MM.1S (cell line): ENCODE measurements at regions not wholly inside any gene's neighbourhood (a gene's known extent, or its start where the extent isn't known, plus 50 kb on each side); places are given as distances from the start of the nearest gene placed in this dataset.

Experiments used
- DNase-seq: peaks from one replicate; pipeline ENCODE4 v3.0.0-alpha.2; 2015
- H2AFZ ChIP-seq: fragments of 300-600 bp; sonication (generic); 2 replicates; pipeline ENCODE4 v1.6.0; 2016; ENCODE audit warnings: antibody characterized with exemption, low read length
- H3F3A ChIP-seq: fragments of 300-600 bp; sonication (generic); 2 replicates; pipeline ENCODE4 v1.6.1; 2016; ENCODE audit warnings: mild to moderate bottlenecking, antibody characterized with exemption, low read length, moderate library complexity, mixed read lengths; ENCODE audit not compliant: insufficient read depth
- H3K27ac ChIP-seq: fragments of 300-600 bp; sonication (generic); 2 replicates; pipeline ENCODE4 v1.5.1; 2016; ENCODE audit warnings: mild to moderate bottlenecking, low read length
- H3K27me3 ChIP-seq: fragments of 300-600 bp; sonication (generic); replicated peaks from 2 replicates; pipeline ENCODE4 v1.6.0; 2016; ENCODE audit warnings: low read length; ENCODE audit not compliant: insufficient read depth
- H3K36me3 ChIP-seq: fragments of 300-600 bp; sonication (generic); replicated peaks from 2 replicates; pipeline ENCODE4 v1.6.1; 2016; ENCODE audit warnings: mild to moderate bottlenecking, low read length, mixed read lengths; ENCODE audit not compliant: insufficient read depth
- H3K4me1 ChIP-seq: fragments of 300-600 bp; sonication (generic); 2 replicates; pipeline ENCODE4 v1.6.1; 2016; ENCODE audit warnings: low read length, mixed read lengths
- H3K4me2 ChIP-seq: fragments of 300-600 bp; sonication (generic); 2 replicates; pipeline ENCODE4 v1.6.0; 2016; ENCODE audit warnings: low read depth, low read length
- H3K4me3 ChIP-seq: fragments of 300-600 bp; sonication (generic); 2 replicates; pipeline ENCODE4 v1.5.1; 2016; ENCODE audit warnings: low read length, mixed read lengths
- H3K79me2 ChIP-seq: fragments of 300-600 bp; sonication (generic); 2 replicates; pipeline ENCODE4 v1.6.1; 2016; ENCODE audit warnings: mixed run types, low read length, mixed read lengths
- H3K9ac ChIP-seq: fragments of 300-600 bp; sonication (generic); 2 replicates; pipeline ENCODE4 v1.6.1; 2016; ENCODE audit warnings: low read length, mixed read lengths
- H3K9me2 ChIP-seq: fragments of 300-600 bp; sonication (generic); replicated peaks from 2 replicates; pipeline ENCODE4 v1.6.1; 2016; ENCODE audit warnings: mild to moderate bottlenecking, low read length, mixed read lengths; ENCODE audit not compliant: insufficient read depth
- H3K9me3 ChIP-seq: fragments of 300-600 bp; sonication (generic); replicated peaks from 2 replicates; pipeline ENCODE4 v1.6.1; 2016; ENCODE audit warnings: mild to moderate bottlenecking, low read length, mixed read lengths; ENCODE audit not compliant: insufficient read depth
- H4K20me1 ChIP-seq: fragments of 300-600 bp; sonication (generic); 2 replicates; pipeline ENCODE4 v1.6.1; 2016; ENCODE audit warnings: mild to moderate bottlenecking, low read length, moderate library complexity, mixed read lengths; ENCODE audit not compliant: insufficient read depth
- CTCF ChIP-seq: fragments of 300-600 bp; sonication (generic); IDR thresholded peaks from 2 replicates; pipeline ENCODE4 v1.5.1; 2016; ENCODE audit warnings: antibody characterized with exemption, low read length, mixed read lengths
- EZH2 ChIP-seq: fragments of 300-600 bp; sonication (generic); optimal IDR thresholded peaks from 2 replicates; pipeline ENCODE3; 2017; ENCODE audit warnings: low read depth, mild to moderate bottlenecking, antibody characterized with exemption, low read length, mixed read lengths
- EZH2phosphoT487 ChIP-seq: fragments of 300-600 bp; sonication (generic); IDR thresholded peaks from 2 replicates; pipeline ENCODE4 v1.6.1; 2018; ENCODE audit warnings: antibody characterized with exemption, low read length

- DNase-seq, result no peak
- H3K36me3 ChIP-seq, result no peaks in the 10 kb centered on the region
- H4K20me1 ChIP-seq, result no peaks in the 10 kb centered on the region
- H3K9ac ChIP-seq, result no peak overlapping the region
- H3K9me3 ChIP-seq, result no peaks in the 10 kb centered on the region
- no peak overlapping the region for H3K4me2 ChIP-seq
- TF ChIP-seq EZH2, result no peak
- TF ChIP-seq CTCF, result no peak
- TF ChIP-seq EZH2phosphoT487, result no peak
- H3K27ac ChIP-seq, result no peak overlapping the region
- no peak overlapping the region for H3K4me3 ChIP-seq
- H3K79me2 ChIP-seq, result no peaks in the 10 kb centered on the region
- no peaks in the 10 kb centered on the region for H3F3A ChIP-seq
- no peaks in the 10 kb centered on the region for H3K9me2 ChIP-seq
- H3K4me1 ChIP-seq, result no peaks in the 10 kb centered on the region
- no peak overlapping the region for H2AFZ ChIP-seq
- H3K27me3 ChIP-seq, result no peaks in the 10 kb centered on the region
Measured at GRCh38 chr11:81916451-81916850, 817.2 kb downstream of the FAM181B start.

- Histone ChIP-seq H3K9me2 (no peaks in the 10 kb centered on the region), H3K4me1 (no peaks in the 10 kb centered on the region), H3K9ac (no peak overlapping the region), H3K36me3 (no peaks in the 10 kb centered on the region), H3K4me2 (no peak overlapping the region), H3K27me3 (no peaks in the 10 kb centered on the region), H3K4me3 (no peak overlapping the region), H2AFZ (no peak overlapping the region), H3K27ac (no peak overlapping the region; the same call in 1 of the 2 replicates), H3K79me2 (no peaks in the 10 kb centered on the region), H3F3A (no peaks in the 10 kb centered on the region), H4K20me1 (no peaks in the 10 kb centered on the region), H3K9me3 (no peaks in the 10 kb centered on the region)
- no peak for TF ChIP-seq EZH2phosphoT487
- no peak for DNase-seq
Measured at GRCh38 chr11:81915045-81915444, 818.6 kb downstream of the FAM181B start.

GRCh38 chr11:81913793-81914192, 819.9 kb downstream of the FAM181B start:
- Histone ChIP-seq H3K4me2 (no peak overlapping the region), H3K79me2 (no peaks in the 10 kb centered on the region), H3K4me3 (no peak overlapping the region), H3K4me1 (no peaks in the 10 kb centered on the region), H3K36me3 (no peaks in the 10 kb centered on the region), H3K9me3 (no peaks in the 10 kb centered on the region), H3K9me2 (no peaks in the 10 kb centered on the region), H3K27ac (no peak overlapping the region), H3K9ac (no peak overlapping the region), H3F3A (no peaks in the 10 kb centered on the region), H4K20me1 (no peaks in the 10 kb centered on the region), H3K27me3 (no peaks in the 10 kb centered on the region), H2AFZ (no peak overlapping the region)
- no peak for DNase-seq
- TF ChIP-seq CTCF (no peak), EZH2 (no peak)

GRCh38 chr11:81907996-81908395, 825.7 kb downstream of the FAM181B start:
- H3K4me3 ChIP-seq, result no peak overlapping the region
- no peak for TF ChIP-seq EZH2phosphoT487
- no peaks in the 10 kb centered on the region for H3K36me3 ChIP-seq
- H3K9ac ChIP-seq, result no peak overlapping the region
- no peak overlapping the region for H2AFZ ChIP-seq
- H4K20me1 ChIP-seq, result no peaks in the 10 kb centered on the region
- H3K27me3 ChIP-seq, result no peaks in the 10 kb centered on the region
- no peaks in the 10 kb centered on the region for H3K4me1 ChIP-seq
- H3K9me3 ChIP-seq, result no peaks in the 10 kb centered on the region
- no peaks in the 10 kb centered on the region for H3K9me2 ChIP-seq
- no peaks in the 10 kb centered on the region for H3K79me2 ChIP-seq
- no peak overlapping the region for H3K4me2 ChIP-seq
- DNase-seq, result no peak
- H3K27ac ChIP-seq, result no peak overlapping the region
- no peaks in the 10 kb centered on the region for H3F3A ChIP-seq
